ENCODE measurements at regions not wholly inside any gene's neighbourhood (a gene's known extent, or its start where the extent isn't known, plus 50 kb on each side); places are given as distances from the start of the nearest gene placed in this dataset.

DNA sequence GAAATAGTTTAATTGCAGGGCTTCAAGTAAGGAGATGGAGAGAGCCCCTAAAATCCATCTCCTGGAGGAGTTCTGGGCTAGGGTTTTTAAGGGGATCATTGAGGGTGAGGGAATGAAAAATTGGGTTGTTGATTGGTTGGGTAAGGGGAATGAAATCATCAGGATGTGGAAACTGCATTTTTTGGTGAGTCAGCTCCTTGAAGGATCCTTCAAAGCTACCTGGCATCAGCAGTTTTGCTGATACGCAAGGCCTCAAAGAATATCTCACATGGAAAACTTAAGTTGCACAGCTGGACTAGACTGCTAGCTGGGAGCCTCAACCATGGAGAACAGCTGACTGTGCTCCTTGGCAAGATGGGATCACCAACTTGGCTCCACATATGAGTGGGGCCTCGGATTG lies 136.7 kb downstream of the FGF10 start:
- in situ Hi-C loops (cut with HindIII; ENCODE audit: low sequenced_read_pairs) = no loop called here
- no peak for DNase-seq (ENCODE audit: low read depth, low spot score)
- H3K4me3 ChIP-seq (ENCODE audit: low read depth, low read length) = no peak overlapping the region
- TF ChIP-seq, protein P1, sequence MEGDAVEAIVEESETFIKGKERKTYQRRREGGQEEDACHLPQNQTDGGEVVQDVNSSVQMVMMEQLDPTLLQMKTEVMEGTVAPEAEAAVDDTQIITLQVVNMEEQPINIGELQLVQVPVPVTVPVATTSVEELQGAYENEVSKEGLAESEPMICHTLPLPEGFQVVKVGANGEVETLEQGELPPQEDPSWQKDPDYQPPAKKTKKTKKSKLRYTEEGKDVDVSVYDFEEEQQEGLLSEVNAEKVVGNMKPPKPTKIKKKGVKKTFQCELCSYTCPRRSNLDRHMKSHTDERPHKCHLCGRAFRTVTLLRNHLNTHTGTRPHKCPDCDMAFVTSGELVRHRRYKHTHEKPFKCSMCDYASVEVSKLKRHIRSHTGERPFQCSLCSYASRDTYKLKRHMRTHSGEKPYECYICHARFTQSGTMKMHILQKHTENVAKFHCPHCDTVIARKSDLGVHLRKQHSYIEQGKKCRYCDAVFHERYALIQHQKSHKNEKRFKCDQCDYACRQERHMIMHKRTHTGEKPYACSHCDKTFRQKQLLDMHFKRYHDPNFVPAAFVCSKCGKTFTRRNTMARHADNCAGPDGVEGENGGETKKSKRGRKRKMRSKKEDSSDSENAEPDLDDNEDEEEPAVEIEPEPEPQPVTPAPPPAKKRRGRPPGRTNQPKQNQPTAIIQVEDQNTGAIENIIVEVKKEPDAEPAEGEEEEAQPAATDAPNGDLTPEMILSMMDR (IDR thresholded peaks at IDR 0.05; ENCODE audit: low read depth, low read length) = no peak

DNA sequence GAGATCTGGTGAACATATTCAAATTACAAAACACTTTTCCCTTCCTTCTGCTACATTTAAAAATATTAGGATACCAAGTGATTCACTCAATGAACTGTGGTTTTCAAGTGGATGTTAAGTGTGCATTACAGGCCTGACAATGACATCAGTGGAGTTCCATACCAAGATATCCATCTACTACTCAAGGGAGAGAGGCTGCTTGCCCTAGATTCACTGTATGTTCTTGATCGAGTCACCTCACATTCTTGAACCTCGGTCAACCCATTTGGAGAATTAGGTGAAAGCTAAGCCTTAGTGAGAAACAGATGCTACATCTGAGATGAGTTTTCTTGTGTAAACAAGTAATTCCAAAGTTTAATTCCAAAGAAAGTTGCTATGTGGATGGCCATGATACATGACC lies 142.2 kb downstream of the FGF10 start:
- no peak overlapping the region for H3K4me3 ChIP-seq (ENCODE audit: low read depth, low read length)
- in situ Hi-C loops (cut with HindIII; ENCODE audit: low sequenced_read_pairs) = no loop called here
- no peak for DNase-seq (ENCODE audit: low read depth, low spot score)
- TF ChIP-seq, protein P1 (IDR thresholded peaks at IDR 0.05; ENCODE audit: low read depth, low read length) = no peak

DNA sequence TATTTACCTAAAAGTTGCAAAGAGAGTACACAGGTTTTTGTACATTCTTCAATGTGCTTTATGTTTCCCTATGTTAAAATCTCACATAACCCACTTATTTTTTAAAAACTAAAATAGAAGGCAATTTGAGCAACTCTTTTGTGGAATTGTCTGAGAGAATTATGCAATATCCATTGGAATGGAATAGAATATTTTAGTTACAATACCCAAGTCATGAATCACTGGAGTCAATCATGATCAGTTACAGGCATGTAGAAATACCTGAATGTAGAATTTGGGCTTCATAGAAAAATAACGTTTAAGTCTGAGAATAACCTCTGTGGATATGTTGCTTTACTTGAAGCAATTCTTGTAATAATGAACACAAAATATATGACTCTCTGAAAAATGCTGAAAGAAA lies 143.3 kb downstream of the FGF10 start:
- H3K4me3 ChIP-seq (ENCODE audit: low read depth, low read length) = no peak overlapping the region
- TF ChIP-seq, protein P1 (IDR thresholded peaks at IDR 0.05; ENCODE audit: low read depth, low read length) = no peak
- no peak for DNase-seq (ENCODE audit: low read depth, low spot score)
- in situ Hi-C loops (cut with HindIII; ENCODE audit: low sequenced_read_pairs) = no loop called here

DNA sequence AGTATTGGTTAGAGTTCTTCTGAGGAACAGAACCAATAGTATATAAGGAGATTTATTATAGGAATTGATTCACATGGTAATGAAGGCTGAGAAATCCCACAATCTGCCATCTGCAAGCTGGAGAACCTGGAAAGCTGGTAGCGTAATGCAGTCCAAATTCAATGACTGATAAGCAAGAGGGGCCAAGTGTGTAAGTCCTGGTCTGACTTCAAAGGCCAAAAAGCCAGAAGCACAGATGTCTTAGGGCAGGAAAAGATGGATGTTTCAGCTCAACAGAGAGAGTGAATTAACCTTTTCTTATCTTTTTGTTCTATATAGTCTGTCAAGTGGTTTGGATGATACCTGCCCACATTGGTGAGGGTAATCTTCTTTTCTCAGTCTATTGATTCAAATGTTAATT lies 146.4 kb downstream of the FGF10 start:
- TF ChIP-seq, protein P1 (IDR thresholded peaks at IDR 0.05; ENCODE audit: low read depth, low read length) = no peak
- H3K4me3 ChIP-seq (ENCODE audit: low read depth, low read length) = no peak overlapping the region
- no peak for DNase-seq (ENCODE audit: low read depth, low spot score)
- in situ Hi-C loops (cut with HindIII; ENCODE audit: low sequenced_read_pairs) = no loop called here

DNA sequence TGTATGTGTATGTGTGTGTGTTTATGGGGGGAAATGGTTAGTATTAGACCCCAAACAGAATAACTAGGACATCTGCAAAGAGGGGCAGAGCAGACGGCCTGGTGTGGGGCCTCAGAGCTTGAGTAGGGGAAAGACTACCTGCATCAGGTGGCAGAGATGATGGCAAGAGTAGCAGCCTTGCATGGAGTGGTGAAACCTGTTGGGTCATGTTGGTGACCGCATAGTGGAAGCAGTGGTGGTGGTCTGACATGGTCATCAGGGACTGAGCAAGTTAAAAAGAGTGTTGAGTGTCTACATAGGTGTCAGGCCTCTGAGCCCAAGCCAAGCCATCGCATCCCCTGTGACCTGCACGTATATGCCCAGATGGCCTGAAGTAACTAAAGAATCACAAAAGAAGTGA lies 153.2 kb downstream of the FGF10 start:
- no peak overlapping the region for H3K4me3 ChIP-seq (ENCODE audit: low read depth, low read length)
- in situ Hi-C loops (cut with HindIII; ENCODE audit: low sequenced_read_pairs) = no loop called here
- DNase-seq (ENCODE audit: low read depth, low spot score) = no peak
- TF ChIP-seq, protein P1 (IDR thresholded peaks at IDR 0.05; ENCODE audit: low read depth, low read length) = no peak

DNA sequence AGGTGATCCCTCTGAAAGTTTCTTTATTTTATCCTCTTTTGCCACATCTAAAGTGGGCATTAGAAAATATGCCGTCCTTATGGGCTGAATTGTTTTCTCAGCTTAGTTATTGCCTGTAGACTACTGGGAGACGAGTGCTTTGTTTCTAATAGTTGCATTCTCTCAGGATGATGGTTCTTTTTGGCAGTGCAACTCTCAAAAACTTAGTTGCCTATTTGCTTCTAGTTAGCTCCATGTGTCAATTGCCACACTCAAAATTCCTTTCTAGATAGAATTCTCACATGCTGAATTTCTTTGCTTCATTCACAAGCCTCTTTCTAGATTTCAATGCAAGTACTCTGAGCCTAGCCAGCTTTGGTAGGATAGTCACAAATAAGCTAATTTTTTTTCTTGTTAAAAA lies 155.5 kb downstream of the FGF10 start:
- in situ Hi-C loops (cut with HindIII; ENCODE audit: low sequenced_read_pairs) = no loop called here
- no peak for DNase-seq (ENCODE audit: low read depth, low spot score)
- no peak overlapping the region for H3K4me3 ChIP-seq (ENCODE audit: low read depth, low read length)
- TF ChIP-seq, protein P1 (IDR thresholded peaks at IDR 0.05; ENCODE audit: low read depth, low read length) = no peak

Data from astrocyte of the spinal cord (primary cell).